Psoas muscle (tissue), 7 donors: ENCODE measurements at regions not wholly inside any gene's neighbourhood (a gene's known extent, or its start where the extent isn't known, plus 50 kb on each side); places are given as distances from the start of the nearest gene placed in this dataset.
A peak's percentile ranks its signal among the peaks of the same experiment; 100 is the strongest.
"Not testable (repeated sequence)": the region's sequence is repeated elsewhere in the genome, so short reads cannot be mapped to it uniquely, and the experiment has no call there.

ENCODE experiments used
- ATAC-seq, 4 donors: fragments of 200-7000 bp; cut with Tn5 transposase; one replicate each; pipeline ENCODE4 v1.9.1; 2020; ENCODE audit warnings: moderate library complexity in 3 of 4, mild to moderate bottlenecking in 2 of 4
- DNase-seq, 2 donors: peaks; one replicate each; pipeline ENCODE4 v3.0.0-alpha.2; 2020
- H3K27ac ChIP-seq: fragments of 200-600 bp; one replicate; pipeline ENCODE4 v1.8.0; 2022
- H3K27me3 ChIP-seq, 3 donors: fragments of 200-600 bp in 1 of 3; one replicate each; pipeline versions ENCODE4 v1.6.1 to v1.8.0; 2013 to 2022; ENCODE audit warnings: low read length in 2 of 3, mild to moderate bottlenecking in 2 of 3, moderate library complexity in 1 of 3; ENCODE audit not compliant: insufficient read depth in 3 of 3
- H3K36me3 ChIP-seq, 2 donors: fragments of 200-600 bp in 1 of 2; one replicate each; pipeline versions ENCODE4 v1.6.1 to v1.8.0; 2013 to 2022; ENCODE audit warnings: low read depth in 1 of 2, mild to moderate bottlenecking in 1 of 2, moderate library complexity in 1 of 2; ENCODE audit not compliant: insufficient read depth in 1 of 2
- H3K4me1 ChIP-seq: fragments of 200-600 bp; one replicate; pipeline ENCODE4 v1.8.0; 2022
- H3K4me3 ChIP-seq: fragments of 200-600 bp; one replicate; pipeline ENCODE4 v1.8.0; 2022; ENCODE audit warnings: mild to moderate bottlenecking
- H3K9me3 ChIP-seq: fragments of 200-600 bp; one replicate; pipeline ENCODE4 v1.8.0; 2022
- WGBS, 3 donors: extraction: QIAGEN DNeasy Blood & Tissue Kit; methylation state at CpG; one replicate each; pipeline versions ENCODE4 v1.1.6 to v1.1.7; 2013; 5-methylcytosine and 5-hydroxymethylcytosine counted together
- intact Hi-C, 2 donors: fragments of 100-400 bp; cut with DNase I; formaldehyde crosslinking; loops; one replicate each; pipeline versions ENCODE4 v1.11.0 to v1.14.2; 2022
- TF ChIP-seq, protein P1 (sequence below): fragments of 200-600 bp; IDR thresholded peaks from one replicate; pipeline ENCODE4 v1.8.0; 2022; ENCODE audit warnings: antibody characterized with exemption
- donor health status: healthy with polysubstance abuse.
- donor health status: DM: no; HTN: no; CAD: no; lungs with moderate emphysema.
- donor health status: Bipolar disorder and iron deficiency.
- donor health status: healthy.
- donor health status: DM: yes; HTN: yes; CAD: no.
- donor health status: DM: no; HTN: no; CAD: no.
- donor health status: DM: yes; HTN: yes; CAD: no.

DNA sequence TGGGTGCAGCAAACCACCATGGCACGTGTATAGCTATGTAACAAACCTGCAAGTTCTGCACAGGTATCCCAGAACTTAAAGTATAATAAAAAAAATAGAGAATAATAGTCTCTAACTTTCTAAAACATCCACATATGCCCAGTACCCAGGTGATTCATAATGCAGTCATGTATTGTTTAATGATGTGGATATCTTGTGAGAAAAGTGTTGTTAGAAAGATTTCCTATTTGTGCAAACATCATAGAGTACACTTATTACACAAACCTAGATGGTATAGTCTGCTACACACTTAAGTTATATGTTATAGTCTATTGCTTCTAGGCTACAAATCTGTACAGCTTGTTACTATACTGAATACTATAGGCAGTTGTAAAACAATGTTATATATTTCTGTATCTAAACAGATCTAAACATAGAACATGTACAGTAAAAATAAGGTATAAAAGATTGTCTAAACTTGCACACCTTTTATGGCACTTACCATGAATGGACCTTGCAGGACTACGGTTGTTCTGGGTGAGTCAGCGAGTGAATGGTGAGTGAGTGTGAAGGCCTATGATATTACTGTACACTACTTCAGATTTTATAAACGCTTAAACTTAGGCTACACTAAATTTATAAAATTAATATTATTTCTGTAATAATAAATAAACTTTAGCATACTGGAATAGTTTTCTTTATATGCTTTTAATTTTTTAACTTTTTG is 232.2 kb upstream of the SLIT2 start:
- WGBS, 3 donors: 88 to 96% (median 94%) methylated on average over 4 of the region's 4 CpGs
- TF ChIP-seq, protein P1, sequence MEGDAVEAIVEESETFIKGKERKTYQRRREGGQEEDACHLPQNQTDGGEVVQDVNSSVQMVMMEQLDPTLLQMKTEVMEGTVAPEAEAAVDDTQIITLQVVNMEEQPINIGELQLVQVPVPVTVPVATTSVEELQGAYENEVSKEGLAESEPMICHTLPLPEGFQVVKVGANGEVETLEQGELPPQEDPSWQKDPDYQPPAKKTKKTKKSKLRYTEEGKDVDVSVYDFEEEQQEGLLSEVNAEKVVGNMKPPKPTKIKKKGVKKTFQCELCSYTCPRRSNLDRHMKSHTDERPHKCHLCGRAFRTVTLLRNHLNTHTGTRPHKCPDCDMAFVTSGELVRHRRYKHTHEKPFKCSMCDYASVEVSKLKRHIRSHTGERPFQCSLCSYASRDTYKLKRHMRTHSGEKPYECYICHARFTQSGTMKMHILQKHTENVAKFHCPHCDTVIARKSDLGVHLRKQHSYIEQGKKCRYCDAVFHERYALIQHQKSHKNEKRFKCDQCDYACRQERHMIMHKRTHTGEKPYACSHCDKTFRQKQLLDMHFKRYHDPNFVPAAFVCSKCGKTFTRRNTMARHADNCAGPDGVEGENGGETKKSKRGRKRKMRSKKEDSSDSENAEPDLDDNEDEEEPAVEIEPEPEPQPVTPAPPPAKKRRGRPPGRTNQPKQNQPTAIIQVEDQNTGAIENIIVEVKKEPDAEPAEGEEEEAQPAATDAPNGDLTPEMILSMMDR: no peak
- Histone ChIP-seq H3K4me3 (no peak overlapping the region), H3K27me3 (no peaks in the 10 kb centered on the region), H3K9me3 (no peaks in the 10 kb centered on the region), H3K36me3 (no peaks in the 10 kb centered on the region), H3K4me1 (no peaks in the 10 kb centered on the region), H3K27ac (no peak overlapping the region)
- intact Hi-C loops: no loop called here
- ATAC-seq (no peak), DNase-seq (no peak)

DNA sequence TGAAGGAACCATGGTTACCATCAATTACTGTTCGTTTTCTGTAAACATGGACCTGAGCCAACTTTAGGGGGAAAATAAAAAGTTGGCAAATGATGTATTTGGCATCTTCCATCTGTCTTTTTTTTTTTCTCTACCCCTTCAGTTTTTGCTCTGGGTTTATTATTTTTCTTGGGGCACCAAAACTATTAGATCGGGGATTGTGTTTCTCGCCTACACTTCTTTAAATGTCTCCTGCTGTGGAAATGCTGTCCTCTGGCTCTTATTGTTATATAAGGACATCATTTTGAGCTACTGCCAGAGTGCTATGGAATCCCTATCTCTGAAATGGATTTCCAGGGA is 234.0 kb upstream of the SLIT2 start:
- DNase-seq (no peak), ATAC-seq (no peak)
- Histone ChIP-seq H3K36me3 (no peaks in the 10 kb centered on the region), H3K4me3 (no peak overlapping the region), H3K27ac (no peak overlapping the region), H3K9me3 (no peaks in the 10 kb centered on the region), H3K4me1 (no peaks in the 10 kb centered on the region), H3K27me3 (no peaks in the 10 kb centered on the region)
- 44 to 55% (median 48%) methylated on average over 3 of the region's 3 CpGs for WGBS, 3 donors
- TF ChIP-seq, protein P1: no peak
- intact Hi-C loops: no loop called here

DNA sequence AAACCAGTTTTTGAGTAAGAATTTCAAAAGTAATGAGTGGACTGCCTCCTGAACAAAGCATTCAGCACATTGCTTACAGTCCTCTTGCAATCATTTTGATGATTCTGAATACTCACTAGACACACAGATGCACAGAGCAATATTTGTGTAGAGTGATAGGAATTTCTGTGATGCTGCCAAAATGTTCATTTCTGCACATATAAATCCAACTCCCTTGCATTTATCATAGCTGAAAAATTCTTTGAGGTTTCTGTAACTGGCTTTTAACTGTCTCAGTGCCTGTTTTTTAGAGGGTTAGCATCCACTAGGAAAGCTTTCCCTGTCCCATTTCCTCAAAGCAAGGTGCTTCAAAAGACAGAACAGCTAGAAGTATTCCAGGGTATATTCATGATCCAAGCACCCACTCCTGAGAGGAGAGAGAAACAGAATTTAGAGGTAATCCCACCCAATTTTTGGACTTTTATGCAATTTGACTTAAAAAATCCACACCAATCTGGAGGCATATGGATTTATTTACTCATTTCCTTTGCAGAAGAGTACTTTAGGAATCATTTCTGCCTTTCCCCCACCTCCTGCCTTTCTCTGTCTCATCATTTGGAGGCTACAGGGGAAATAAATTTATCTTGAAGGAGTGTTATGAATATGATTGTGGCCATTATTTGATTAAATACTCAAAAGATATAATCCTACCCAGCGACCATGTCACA is 234.5 kb upstream of the SLIT2 start:
- ATAC-seq: no peak
- intact Hi-C loops: no loop called here

DNA sequence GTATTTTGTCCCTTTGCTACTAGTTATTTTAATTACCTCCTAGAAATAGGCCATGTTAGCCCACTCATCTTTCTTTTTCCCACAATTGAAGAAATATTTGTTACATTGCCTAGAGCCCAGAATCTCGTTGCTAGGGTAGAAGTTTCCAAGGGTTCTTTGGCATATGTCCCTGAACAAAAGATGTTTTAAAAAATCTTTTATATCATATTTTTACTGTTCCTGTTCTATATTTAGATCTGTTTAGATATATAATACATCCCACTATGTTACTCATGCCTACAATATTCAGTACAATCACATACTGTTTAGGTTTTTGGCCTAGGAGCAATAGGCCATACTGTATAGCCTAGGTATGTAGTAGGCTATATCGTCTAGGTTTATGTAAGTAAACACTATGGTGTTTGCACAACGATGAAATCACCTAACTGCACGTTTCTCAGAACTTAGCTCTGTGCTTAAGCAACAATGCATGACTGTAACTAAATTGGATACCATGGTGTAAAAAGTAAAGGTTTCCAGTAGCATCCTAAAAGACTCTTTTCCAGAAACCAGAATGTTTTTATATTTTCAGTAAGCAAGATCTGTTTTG is 236.0 kb upstream of the SLIT2 start:
- Histone ChIP-seq H3K27me3 (no peaks in the 10 kb centered on the region), H3K36me3 (no peaks in the 10 kb centered on the region), H3K9me3 (no peaks in the 10 kb centered on the region), H3K4me3 (no peak overlapping the region), H3K27ac (no peak overlapping the region), H3K4me1 (no peaks in the 10 kb centered on the region)
- WGBS, 3 donors: 64 to 68% (median 67%) methylated on average over 4 of the region's 4 CpGs
- intact Hi-C loops: no loop called here
- no peak for DNase-seq
- ATAC-seq: no peak
- TF ChIP-seq, protein P1: no peak

More for the DNA sequence above, 234.5 kb upstream of the SLIT2 start:
- H3K36me3 ChIP-seq: no peaks in the 10 kb centered on the region
- no peak overlapping the region for H3K27ac ChIP-seq
- WGBS, 3 donors: 24 to 40% (median 35%) methylated on average over 1 of the region's 1 CpG
- H3K27me3 ChIP-seq: no peaks in the 10 kb centered on the region
- no peaks in the 10 kb centered on the region for H3K4me1 ChIP-seq
- TF ChIP-seq, protein P1: no peak
- no peak overlapping the region for H3K4me3 ChIP-seq
- no peaks in the 10 kb centered on the region for H3K9me3 ChIP-seq
- DNase-seq: no peak

DNA sequence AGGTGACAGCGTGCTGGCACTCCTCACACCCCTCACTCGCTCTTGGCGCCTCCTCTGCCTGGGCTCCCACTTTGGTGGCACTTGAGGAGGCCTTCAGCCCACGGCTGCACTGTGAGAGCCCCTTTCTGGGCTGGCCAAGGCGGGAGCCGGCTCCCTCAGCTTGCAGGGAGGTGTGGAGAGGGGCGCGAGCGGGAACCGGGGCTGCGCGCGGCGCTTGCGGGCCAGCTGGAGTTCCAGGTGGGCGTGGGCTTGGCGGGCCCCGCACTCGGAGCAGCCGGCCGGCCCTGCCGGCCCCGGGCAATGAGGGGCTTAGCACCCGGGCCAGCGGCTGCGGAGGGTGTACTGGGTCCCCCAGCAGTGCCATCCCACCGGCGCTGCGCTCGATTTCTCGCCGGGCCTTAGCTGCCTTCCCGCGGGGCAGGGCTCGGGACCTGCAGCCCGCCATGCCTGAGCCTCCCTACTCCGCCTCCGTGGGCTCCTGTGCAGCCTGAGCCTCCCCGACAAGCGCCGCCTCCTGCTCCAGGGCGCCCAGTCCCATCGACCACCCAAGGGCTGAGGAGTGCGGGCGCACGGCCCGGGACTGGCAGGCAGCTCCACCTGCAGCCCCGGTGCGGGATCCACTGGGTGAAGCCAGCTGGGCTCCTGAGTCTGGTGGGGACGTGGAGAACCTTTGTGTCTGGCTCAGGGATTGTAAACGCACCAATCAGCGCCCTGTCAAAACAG is 247.7 kb upstream of the SLIT2 start:
- intact Hi-C loops: not testable (repeated sequence)
- peak in 1 of 2 donors; percentile 30 for DNase-seq

More for the DNA sequence above, 247.7 kb upstream of the SLIT2 start:
- H3K36me3 ChIP-seq, H3K4me1 ChIP-seq, H3K27ac ChIP-seq, H3K27me3 ChIP-seq, H3K4me3 ChIP-seq, ATAC-seq, H3K9me3 ChIP-seq: not testable (repeated sequence)
- WGBS, 3 donors: 82 to 90% (median 88%) methylated on average over 33 to 46 of the region's 52 CpGs
